IPS DF 19.7 (cell line): ENCODE measurements at regions not wholly inside any gene's neighbourhood (a gene's known extent, or its start where the extent isn't known, plus 50 kb on each side); places are given as distances from the start of the nearest gene placed in this dataset.

Experiments
- DNase-seq: peaks from one replicate; pipeline ENCODE4 v3.0.0-alpha.2; 2013; ENCODE audit warnings: low read depth, low spot score

- DNase-seq, result no peak
Observed at GRCh38 chr1:219670426-219671149, 57.7 kb upstream of the ZC3H11B start.

GRCh38 chr1:219669556-219669955 is 56.7 kb upstream of the ZC3H11B start:
- DNase-seq, result no peak

GRCh38 chr1:219669042-219669441 is 56.1 kb upstream of the ZC3H11B start:
- no peak for DNase-seq

GRCh38 chr1:219668446-219668845 is 55.5 kb upstream of the ZC3H11B start:
- no peak for DNase-seq

- DNase-seq, result no peak
Observed at GRCh38 chr1:219666242-219666641, 53.3 kb upstream of the ZC3H11B start.

- no peak for DNase-seq
Observed at GRCh38 chr1:219665089-219665488, 52.2 kb upstream of the ZC3H11B start.

- no peak for DNase-seq
Observed at GRCh38 chr1:219664310-219665029, 51.6 kb upstream of the ZC3H11B start.
